T47D (cell line): ENCODE measurements at regions not wholly inside any gene's neighbourhood (a gene's known extent, or its start where the extent isn't known, plus 50 kb on each side); places are given as distances from the start of the nearest gene placed in this dataset.

Source experiments
- DNase-seq, 2 experiments: peaks; one replicate each; pipeline versions ENCODE4 v3.0.0 to v3.0.0-alpha.2; 2011 to 2012; ENCODE audit warnings: low read depth in 1 of 2, low spot score in 1 of 2
- JUND ChIP-seq: IDR thresholded peaks from 2 replicates; pipeline ENCODE4 v1.6.1; 2012; ENCODE audit warnings: low read depth
- in situ Hi-C: cut with HindIII; loops from 2 replicates; pipeline ENCODE4 v1.10.0; 2016; ENCODE audit warnings: low sequenced_read_pairs, low pct_unique_long_range_greater_than_20kb

DNA sequence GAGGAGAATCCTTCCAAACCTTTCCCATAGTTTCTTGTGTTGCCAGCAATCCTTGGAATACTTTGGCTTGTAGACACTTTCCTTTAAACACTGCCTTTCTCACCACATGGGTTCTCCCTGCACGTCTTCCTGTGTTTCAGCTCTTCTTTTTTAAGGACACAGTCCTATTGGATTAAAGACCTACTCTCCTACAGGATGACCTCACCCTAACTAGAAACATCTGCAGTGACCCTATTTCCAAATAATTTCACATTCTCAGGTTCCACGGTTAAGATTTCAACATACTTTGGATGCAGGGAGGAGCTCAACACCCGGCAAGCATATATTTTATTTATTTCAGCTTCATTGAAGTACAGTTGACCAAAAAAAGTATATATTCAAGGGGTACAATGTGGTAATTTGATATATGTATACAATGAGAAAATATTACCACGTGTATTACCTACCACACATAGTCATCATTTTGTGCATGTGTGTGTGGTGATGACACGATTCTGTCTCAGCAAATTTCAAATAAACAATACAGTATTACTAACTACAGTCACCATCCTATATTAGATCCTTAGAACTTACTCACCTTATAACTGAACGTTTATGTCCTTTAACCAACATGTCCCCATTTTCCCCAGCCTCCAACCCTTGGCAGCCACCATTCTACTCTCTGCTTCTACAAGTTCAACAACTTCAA, 745.0 kb downstream of the CBLN2 start:
- no peak for DNase-seq
- TF ChIP-seq JUND = no peak
- in situ Hi-C loops = no loop called here

GRCh38 chr18:71797554-71797953, 746.6 kb downstream of the CBLN2 start:
- no peak for DNase-seq
- in situ Hi-C loops = no loop called here
- no peak for TF ChIP-seq JUND

DNA sequence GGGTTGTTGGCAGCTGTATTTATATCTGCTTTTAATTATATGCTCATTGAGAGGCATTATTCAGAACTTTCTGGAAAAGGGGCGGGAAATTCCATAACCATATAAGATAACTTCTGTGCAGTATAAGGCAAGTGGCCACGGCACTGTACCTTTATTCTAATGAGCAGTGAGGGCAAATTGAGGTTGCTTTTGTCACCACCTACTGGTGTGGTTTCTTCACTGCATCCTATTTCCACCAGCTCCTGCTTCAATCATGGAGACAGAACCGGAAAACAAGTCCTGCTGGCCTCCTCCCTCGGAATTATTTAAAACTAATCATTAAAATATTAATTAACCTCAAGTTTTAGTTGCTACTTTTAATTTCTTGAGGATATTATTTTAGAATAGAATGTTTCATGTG, 759.4 kb downstream of the CBLN2 start:
- in situ Hi-C loops = no loop called here
- DNase-seq = peak in 1 of 2 experiments; percentile 62
- no peak for TF ChIP-seq JUND

DNA sequence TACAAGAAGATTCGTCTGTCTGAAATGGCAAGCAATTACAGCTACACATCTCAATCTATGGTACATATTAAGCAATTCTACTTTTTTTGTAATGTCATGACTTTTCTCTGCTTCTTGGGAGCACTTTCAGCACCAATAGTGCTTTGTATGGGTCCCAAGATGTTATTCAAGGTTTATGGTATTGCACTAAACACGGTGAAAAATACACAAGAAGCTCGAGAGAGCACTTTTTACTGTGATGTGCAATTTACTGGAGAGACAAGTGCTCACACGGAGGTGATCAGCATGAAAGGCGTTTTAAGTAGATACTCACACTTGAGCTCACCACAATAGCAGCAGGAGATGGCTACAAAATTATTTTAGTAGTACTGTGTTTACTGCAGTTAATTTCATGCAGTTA, 783.6 kb downstream of the CBLN2 start:
- in situ Hi-C loops = no loop called here

GRCh38 chr18:71754246-71754645, 789.9 kb downstream of the CBLN2 start:
- in situ Hi-C loops = no loop called here
- TF ChIP-seq JUND = no peak
- no peak for DNase-seq

More for the DNA sequence above, 783.6 kb downstream of the CBLN2 start:
- no peak for TF ChIP-seq JUND
- no peak for DNase-seq

DNA sequence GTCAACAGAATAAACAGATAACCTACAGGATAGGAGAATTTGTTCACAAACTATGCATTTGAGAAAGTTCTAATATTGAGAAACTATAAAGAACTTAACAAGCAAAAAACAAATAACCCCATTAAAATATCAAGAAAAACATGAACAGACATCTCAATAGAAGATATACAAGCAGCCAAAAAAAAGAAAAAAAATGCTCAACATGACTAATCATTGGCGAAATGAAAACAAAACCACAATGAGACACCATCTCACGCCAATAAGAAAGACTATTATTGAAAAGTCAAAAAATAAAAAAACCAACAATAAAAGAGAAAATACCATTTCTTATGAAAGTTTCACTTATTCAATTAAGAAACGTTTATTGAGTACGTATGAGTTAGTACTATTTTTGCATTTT, 800.5 kb downstream of the CBLN2 start:
- TF ChIP-seq JUND = no peak
- DNase-seq = no peak
- in situ Hi-C loops = no loop called here

GRCh38 chr18:71729611-71730010, 814.5 kb downstream of the CBLN2 start:
- TF ChIP-seq JUND = no peak
- in situ Hi-C loops = no loop called here

GRCh38 chr18:71727909-71728308, 816.2 kb downstream of the CBLN2 start:
- in situ Hi-C loops = no loop called here
- TF ChIP-seq JUND = no peak
- no peak for DNase-seq

More at GRCh38 chr18:71729611-71730010, 814.5 kb downstream of the CBLN2 start:
- DNase-seq = no peak

GRCh38 chr18:71725256-71725655, 818.9 kb downstream of the CBLN2 start:
- in situ Hi-C loops = no loop called here
- DNase-seq = no peak
- no peak for TF ChIP-seq JUND

- DNase-seq = no peak
- in situ Hi-C loops = no loop called here
Measured at GRCh38 chr18:71707985-71708500, 836.1 kb downstream of the CBLN2 start.

DNA sequence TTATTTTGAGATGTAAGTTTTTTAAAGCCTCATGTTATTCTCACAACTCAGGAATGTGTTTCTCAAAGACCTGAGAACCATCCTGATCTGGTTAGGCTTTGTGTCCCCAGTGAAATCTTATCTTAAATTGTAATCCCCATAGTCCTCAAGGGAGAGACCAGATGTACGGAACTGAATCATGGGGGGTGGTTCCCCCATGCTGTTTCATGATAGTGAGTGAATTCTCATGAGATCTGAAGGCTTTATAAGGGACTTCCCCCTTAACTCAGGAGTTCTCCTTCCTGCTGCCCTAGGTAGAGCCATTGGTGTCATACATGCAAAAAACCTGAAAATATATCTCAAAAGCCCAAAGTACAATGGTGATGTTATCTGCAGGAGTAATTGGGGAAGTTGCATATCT, 836.7 kb downstream of the CBLN2 start:
- no peak for TF ChIP-seq JUND
- in situ Hi-C loops = no loop called here
- no peak for DNase-seq

More at GRCh38 chr18:71707985-71708500, 836.1 kb downstream of the CBLN2 start:
- TF ChIP-seq JUND = no peak

- in situ Hi-C loops = no loop called here
- DNase-seq = no peak
- TF ChIP-seq JUND = no peak
Measured at GRCh38 chr18:71689416-71690160, 854.6 kb downstream of the CBLN2 start.

GRCh38 chr18:71682591-71682990, 861.6 kb downstream of the CBLN2 start:
- DNase-seq = peak in 1 of 2 experiments; percentile 24
- no peak for TF ChIP-seq JUND
- in situ Hi-C loops = no loop called here
